SU-DHL-6 (cell line): ENCODE measurements at regions not wholly inside any gene's neighbourhood (a gene's known extent, or its start where the extent isn't known, plus 50 kb on each side); places are given as distances from the start of the nearest gene placed in this dataset.

ENCODE experiments used
- CTCF ChIP-seq: fragments of 200-600 bp; sonication (generic); IDR thresholded peaks from one replicate; pipeline ENCODE4 v1.5.1; 2017; ENCODE audit warnings: antibody characterized with exemption, mild to moderate bottlenecking, low read length, moderate library complexity; ENCODE audit not compliant: insufficient read depth, poor library complexity, severe bottlenecking
- EZH2phosphoT487 ChIP-seq: fragments of 200-600 bp; sonication (generic), shearing (Covaris generic); conservative IDR thresholded peaks from 2 replicates; pipeline ENCODE4 v1.6.1; 2018; ENCODE audit warnings: mild to moderate bottlenecking, antibody characterized with exemption, low read length, moderate library complexity, mixed read lengths

DNA sequence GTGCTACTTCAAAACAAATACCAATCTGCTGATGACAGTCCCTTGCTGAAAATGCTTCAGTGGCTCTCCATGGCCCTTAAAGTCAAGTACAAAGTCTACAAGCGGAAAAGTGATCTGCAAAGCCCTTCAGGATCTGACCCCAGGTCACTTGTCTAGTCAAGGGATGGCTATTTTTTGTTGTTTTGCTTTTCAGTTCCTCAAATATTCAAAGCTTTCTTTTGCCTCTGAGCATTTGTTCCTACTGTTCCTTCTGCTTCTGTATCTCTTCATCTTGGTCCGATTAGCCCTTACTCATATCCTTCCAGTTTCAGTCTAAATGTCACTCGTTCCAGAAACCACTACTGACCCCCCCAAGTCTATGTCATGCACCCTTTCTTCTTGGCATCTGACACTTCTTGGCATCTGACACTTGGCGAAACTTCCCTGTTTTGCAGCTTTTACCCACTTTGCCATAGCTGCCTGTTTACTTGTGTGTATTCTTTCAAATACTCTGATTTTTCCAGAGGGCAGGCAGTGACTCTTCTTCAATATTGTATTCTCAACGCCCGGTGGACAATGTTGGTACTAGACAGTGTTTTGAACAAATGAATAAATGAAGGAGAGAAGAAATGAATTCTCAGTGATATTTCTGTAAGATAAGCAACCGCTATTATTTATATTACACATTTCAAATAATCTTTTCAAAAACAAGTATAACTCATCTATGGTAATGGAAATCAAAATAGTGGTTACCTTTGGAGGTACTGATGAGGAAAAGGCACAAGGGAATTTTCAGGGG is 175.9 kb upstream of the FN1 start:
- TF ChIP-seq CTCF: no peak
- no peak for TF ChIP-seq EZH2phosphoT487
